Bronchial epithelial cell (primary cell): ENCODE measurements at regions not wholly inside any gene's neighbourhood (a gene's known extent, or its start where the extent isn't known, plus 50 kb on each side); places are given as distances from the start of the nearest gene placed in this dataset.

Experiments used
- DNase-seq: peaks from one replicate; pipeline ENCODE4 v3.0.0-alpha.2; 2010; ENCODE audit warnings: low read depth
- FAIRE-seq: peaks from 2 replicates; lab custom pipeline; 2011; peaks lifted over from hg19 to GRCh38; lab: Jason Lieb, UNC
- H3K27me3 ChIP-seq: 2 replicates; pipeline ENCODE4 v1.5.1; 2011; ENCODE audit warnings: low read length; ENCODE audit not compliant: control insufficient read depth, insufficient read depth
- H3K36me3 ChIP-seq: 2 replicates; pipeline ENCODE4 v1.5.1; 2011; ENCODE audit warnings: low read length; ENCODE audit not compliant: control insufficient read depth, insufficient read depth
- H3K4me3 ChIP-seq: 2 replicates; pipeline ENCODE4 v1.5.1; 2011; ENCODE audit warnings: mild to moderate bottlenecking, low read depth, low read length, control low read depth
- CTCF ChIP-seq: IDR thresholded peaks from 2 replicates; pipeline ENCODE4 v1.5.1; 2011; ENCODE audit warnings: mild to moderate bottlenecking, moderate library complexity, low read length, control low read depth, inconsistent platforms; ENCODE audit not compliant: insufficient read depth, severe bottlenecking

DNA sequence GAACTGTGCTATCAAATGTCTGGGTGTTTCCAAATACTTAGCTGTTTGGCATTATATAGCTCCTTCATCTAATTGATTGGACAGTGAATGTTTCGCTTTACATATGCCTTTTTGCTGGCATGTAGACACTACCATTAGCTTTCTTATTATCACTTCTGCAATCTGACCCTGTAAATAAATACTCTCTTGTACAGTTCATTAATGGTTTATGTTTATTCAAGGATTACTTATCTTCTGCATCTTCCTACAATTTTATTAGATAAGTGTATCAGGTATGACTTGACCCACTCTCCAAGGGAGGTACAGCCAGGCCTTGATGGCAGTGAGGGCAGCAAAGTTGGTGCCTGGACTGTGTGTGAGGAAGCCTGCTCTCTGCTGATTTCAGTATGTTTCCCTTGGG lies 614.1 kb upstream of the SETBP1 start:
- Histone ChIP-seq H3K4me3 (no peak overlapping the region), H3K36me3 (no peaks in the 10 kb centered on the region), H3K27me3 (no peaks in the 10 kb centered on the region)
- no peak for DNase-seq
- FAIRE-seq, result no peak
- no peak for TF ChIP-seq CTCF

DNA sequence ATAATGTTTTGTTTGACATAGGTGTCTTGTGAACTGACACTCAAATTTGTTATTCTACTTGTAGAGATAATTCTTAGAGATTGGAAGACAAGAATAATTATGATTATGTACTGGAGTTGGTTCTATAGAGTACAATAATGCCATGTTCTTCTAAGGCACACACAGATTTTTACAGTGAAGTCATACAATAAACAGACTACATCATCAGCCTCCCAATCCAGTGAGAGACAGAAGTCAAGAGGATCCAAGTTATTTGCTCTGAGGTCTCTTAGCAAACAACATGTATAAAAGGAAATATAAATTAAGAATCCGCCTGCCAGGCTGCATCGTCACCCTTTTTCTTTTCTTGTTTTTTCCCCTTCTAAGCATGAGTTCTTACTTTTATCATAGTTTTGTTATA lies 613.5 kb upstream of the SETBP1 start:
- no peak for TF ChIP-seq CTCF
- H3K27me3 ChIP-seq, result no peaks in the 10 kb centered on the region
- no peak overlapping the region for H3K4me3 ChIP-seq
- FAIRE-seq (no peak), DNase-seq (no peak)
- no peaks in the 10 kb centered on the region for H3K36me3 ChIP-seq

DNA sequence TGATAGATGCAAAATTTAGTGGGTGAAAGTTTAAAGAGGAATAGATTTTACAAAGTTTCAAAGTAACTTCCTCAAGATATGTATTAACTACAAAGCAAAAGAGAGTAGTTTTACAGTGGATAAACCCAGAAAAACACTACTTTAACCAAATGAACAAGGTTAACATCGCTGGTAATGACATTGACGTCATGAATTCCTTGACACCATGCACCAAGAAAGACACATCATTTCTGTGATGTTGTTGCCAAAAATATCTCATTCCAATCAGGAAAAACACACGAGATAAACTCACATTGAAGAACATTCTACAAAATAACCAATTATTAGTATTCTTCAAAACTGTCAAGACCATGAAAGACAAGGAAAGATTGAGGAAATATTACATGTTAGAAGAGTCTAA lies 605.6 kb upstream of the SETBP1 start:
- FAIRE-seq (no peak), DNase-seq (no peak)
- H3K4me3 ChIP-seq, result no peak overlapping the region
- H3K27me3 ChIP-seq, result no peaks in the 10 kb centered on the region
- no peaks in the 10 kb centered on the region for H3K36me3 ChIP-seq
- TF ChIP-seq CTCF, result no peak

DNA sequence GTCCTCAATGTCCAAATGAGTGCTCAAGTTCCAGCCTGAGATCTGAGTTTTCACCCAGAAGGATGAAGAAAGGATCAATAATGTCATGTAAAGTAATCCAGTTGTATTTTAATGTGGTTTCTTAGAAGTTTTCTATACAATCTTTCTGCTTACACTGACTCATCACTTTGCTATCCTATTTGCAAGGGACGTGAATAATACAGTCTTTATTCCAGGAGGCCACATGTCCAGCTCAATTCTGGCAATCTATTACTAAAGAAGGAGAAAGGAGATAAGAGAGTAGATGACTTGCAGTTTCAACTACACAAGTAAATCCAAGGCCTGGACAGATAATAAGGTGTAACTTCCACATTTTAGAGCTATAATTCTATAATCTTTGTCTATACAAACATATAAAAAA lies 601.1 kb upstream of the SETBP1 start:
- H3K36me3 ChIP-seq, result no peaks in the 10 kb centered on the region
- TF ChIP-seq CTCF, result no peak
- H3K4me3 ChIP-seq, result no peak overlapping the region
- DNase-seq (peak; percentile 86), FAIRE-seq (no peak)
- H3K27me3 ChIP-seq, result no peaks in the 10 kb centered on the region

GRCh38 chr18:44080054-44080453 lies 600.6 kb upstream of the SETBP1 start:
- Histone ChIP-seq H3K4me3 (no peak overlapping the region), H3K36me3 (no peaks in the 10 kb centered on the region), H3K27me3 (no peaks in the 10 kb centered on the region)
- FAIRE-seq, result no peak
- DNase-seq, result peak; percentile 5
- no peak for TF ChIP-seq CTCF

DNA sequence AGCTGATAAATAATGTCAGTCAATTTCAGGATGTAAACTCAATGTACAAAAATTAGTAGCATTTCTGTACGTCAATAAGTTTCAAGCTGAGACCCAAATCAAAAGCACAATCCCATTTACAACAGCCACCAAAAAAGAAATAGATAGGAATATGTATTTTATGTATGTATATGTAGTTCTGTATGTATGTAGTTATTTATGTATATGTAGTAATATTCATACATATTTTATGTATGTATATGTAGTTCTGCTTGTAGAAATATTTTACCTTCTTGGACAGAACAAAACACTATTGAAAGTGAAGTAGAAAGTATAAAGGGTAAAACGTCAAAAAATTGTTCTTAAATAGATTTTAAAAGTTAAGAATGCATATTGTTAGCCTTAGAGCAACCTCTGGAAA lies 591.0 kb upstream of the SETBP1 start:
- H3K36me3 ChIP-seq, result no peaks in the 10 kb centered on the region
- DNase-seq (no peak), FAIRE-seq (no peak)
- no peaks in the 10 kb centered on the region for H3K27me3 ChIP-seq
- H3K4me3 ChIP-seq, result no peak overlapping the region
- TF ChIP-seq CTCF, result no peak
